ENCODE measurements at regions not wholly inside any gene's neighbourhood (a gene's known extent, or its start where the extent isn't known, plus 50 kb on each side); places are given as distances from the start of the nearest gene placed in this dataset.

- TF ChIP-seq POLR2AphosphoS5 (IDR thresholded peaks at IDR 0.05; ENCODE audit: low read depth, low read length) (no peak), HNRNPL (IDR thresholded peaks at IDR 0.05; ENCODE audit: low read depth, low read length) (no peak)
- TF ChIP-seq, protein P1, sequence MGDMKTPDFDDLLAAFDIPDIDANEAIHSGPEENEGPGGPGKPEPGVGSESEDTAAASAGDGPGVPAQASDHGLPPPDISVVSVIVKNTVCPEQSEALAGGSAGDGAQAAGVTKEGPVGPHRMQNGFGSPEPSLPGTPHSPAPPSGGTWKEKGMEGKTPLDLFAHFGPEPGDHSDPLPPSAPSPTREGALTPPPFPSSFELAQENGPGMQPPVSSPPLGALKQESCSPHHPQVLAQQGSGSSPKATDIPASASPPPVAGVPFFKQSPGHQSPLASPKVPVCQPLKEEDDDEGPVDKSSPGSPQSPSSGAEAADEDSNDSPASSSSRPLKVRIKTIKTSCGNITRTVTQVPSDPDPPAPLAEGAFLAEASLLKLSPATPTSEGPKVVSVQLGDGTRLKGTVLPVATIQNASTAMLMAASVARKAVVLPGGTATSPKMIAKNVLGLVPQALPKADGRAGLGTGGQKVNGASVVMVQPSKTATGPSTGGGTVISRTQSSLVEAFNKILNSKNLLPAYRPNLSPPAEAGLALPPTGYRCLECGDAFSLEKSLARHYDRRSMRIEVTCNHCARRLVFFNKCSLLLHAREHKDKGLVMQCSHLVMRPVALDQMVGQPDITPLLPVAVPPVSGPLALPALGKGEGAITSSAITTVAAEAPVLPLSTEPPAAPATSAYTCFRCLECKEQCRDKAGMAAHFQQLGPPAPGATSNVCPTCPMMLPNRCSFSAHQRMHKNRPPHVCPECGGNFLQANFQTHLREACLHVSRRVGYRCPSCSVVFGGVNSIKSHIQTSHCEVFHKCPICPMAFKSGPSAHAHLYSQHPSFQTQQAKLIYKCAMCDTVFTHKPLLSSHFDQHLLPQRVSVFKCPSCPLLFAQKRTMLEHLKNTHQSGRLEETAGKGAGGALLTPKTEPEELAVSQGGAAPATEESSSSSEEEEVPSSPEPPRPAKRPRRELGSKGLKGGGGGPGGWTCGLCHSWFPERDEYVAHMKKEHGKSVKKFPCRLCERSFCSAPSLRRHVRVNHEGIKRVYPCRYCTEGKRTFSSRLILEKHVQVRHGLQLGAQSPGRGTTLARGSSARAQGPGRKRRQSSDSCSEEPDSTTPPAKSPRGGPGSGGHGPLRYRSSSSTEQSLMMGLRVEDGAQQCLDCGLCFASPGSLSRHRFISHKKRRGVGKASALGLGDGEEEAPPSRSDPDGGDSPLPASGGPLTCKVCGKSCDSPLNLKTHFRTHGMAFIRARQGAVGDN (CRISPR knock-in tag; IDR thresholded peaks at IDR 0.05) = no peak
These were observed 764.2 kb upstream of the ZNF608 start for GRCh38 chr5:125510651-125511050.

All from HepG2 (cell line).